ENCODE measurements at regions not wholly inside any gene's neighbourhood (a gene's known extent, or its start where the extent isn't known, plus 50 kb on each side); places are given as distances from the start of the nearest gene placed in this dataset.

DNA sequence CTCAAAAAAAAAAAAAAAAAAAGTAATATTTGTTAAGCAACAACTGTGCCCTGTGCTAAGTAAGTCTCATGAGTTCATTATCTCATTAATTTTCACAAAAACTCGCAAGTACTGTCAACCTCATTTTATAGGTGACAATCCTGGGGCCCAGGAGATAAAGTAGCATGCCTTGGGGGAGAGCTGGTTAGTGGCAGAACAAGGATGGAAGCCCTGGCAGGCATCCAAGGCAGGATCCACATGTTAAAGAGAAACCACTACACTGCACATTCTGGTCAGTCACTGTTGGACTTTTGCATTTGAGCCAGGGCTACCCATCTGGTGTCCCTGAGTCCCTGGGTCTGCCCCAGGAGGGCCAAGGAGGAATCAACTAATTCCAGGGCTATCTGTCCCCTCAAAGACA, 54.6 kb downstream of the ZFP36L2 start:
- DNase-seq (ENCODE audit: low spot score) = no peak

DNA sequence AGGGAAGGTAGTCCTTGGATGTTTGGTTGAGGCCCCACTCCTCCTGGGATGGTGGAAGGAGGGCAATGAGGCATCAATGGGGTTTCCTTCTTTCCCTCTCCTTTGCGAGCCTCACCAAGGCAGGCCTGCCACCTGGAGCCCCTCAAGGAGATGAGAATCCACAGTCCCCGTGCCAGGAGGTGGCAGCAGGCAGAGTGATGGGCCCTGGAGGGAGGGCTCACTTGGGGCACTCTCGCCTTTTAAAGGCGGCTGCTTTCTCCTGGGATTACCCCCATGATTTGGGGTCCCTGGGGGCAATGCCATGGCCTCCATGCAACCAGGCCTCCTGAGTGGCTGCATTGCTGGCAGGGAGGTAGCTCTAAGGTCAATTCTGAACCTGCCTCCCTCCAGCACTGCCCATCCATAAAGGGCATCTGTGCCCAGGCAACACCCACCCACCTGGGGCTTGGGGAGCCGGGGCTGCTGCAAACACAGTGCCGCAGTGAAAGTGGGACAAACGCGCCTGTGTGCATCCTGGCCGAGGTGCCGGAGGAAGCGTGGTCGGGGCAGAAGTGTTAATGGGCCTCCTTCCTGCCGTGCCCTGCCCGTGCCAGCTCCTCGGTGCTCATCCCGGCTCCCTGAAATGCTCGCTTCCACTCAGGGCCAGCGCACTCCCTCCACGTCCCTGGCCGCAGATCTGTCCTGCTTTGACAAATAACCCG, 55.9 kb downstream of the ZFP36L2 start:
- DNase-seq (ENCODE audit: low spot score) = no peak

DNA sequence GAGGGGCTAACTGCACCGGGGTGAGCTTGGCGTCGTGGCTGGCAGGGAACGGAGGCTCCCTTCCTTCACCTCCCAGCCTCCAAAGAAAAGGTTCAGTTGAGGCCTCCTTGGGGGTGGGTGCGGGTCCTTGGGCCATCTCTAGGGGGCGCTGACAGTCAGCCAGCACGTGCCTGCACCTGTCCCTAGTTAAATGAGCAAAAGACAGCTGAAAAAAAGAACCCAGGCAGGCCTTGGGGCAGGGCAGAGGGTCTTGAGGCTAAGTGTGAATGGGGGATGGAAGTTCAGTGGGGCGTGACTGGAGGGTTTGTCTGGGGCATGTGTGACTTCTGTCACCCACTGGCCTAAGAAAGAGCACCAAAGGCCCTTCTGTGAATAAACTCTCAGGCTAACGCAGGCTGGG, 56.4 kb downstream of the ZFP36L2 start:
- peak; percentile 64 for DNase-seq (ENCODE audit: low spot score)

DNA sequence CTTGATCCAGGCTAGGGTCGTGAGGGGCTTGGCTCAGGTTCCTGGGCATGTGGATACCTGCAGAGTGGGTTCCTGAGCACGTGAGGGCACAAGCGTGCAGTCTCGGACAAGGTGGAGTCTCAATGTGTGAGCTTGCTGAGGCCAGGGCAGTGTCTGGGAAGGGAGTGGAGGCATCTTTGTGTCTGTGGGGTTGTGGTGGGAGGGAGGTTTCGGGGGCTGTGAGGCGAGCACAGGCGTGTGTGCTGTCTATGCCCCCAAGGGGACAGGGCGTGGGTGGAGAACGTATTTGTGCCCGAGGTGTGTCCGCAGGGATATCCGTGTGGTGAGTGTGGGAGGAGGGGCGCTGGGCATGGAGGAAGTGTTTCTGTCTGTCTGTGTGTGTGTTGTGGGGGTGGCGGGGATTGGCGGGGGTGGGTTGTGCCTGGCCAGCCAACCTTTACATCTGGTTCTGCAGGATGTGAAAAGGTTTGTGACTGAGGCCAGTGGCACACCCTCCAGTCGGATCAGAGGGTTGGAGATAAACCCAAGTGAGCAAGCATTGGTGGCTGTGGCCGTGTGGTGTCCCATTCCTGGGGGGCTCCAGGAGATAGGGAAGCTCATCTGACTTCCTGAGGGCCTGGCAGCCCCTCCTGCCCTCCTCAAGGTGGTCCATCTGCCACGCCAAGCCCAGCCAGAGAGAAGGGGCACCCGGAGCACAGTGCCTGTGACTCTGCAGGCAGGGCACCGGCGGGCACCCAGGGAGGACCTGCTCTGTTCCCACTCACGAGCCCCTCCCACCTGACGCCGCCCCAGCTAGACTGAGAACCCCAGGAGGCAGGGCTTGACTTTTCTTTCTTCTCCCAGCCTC, 57.1 kb downstream of the ZFP36L2 start:
- no peak for DNase-seq (ENCODE audit: low spot score)

DNA sequence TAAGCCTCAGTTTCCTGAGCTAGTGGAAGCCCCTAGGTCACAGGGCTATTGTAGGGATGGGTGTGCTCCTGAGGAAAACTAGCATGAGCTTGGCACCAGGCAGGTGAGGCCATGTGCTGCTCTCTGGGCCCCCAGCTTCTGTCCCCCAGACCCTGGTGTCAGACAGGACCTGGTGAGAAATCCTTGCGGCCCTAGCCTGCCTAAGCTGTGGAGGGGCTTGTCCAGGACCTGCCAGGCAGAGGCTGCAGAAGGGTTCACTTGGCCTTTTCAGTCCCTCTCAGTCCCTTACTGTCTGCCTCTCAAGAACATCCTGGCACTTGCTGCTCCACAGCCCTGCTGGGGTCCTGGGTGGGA, 58.4 kb downstream of the ZFP36L2 start:
- no peak for DNase-seq (ENCODE audit: low spot score)

DNA sequence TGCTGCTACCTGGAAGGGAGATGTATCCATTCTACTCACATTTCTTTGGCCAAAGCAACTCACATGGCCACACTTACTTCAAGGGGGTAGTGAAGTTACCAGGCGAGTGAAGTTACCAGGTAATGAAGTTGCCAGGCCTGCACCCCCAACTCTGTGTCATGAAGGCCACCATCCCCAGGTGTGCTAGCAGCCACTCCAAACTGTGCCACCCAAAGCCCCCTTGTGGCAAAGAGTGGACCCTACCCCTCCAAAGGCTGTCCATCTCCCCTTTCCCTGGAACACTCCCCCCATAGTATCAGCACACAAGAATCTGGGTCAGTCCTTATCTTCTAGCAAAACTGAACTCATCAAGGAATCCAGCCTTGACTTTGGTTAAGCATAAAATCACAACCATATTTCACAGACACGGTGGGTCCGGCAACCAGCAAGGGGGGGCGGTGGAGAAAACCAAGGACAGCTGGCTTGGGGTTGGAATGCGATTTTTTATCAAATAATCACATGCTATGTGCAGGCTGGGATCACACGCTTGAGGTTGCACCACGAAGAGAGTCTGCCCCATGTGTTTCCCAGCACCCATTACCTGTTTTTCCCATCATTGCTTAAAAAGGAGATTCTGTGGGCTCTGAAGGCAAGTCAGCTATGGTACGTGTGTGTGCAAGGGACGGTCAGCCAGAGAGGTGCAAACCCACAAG, 60.9 kb downstream of the ZFP36L2 start:
- peak; percentile 22 for DNase-seq (ENCODE audit: low spot score)

DNA sequence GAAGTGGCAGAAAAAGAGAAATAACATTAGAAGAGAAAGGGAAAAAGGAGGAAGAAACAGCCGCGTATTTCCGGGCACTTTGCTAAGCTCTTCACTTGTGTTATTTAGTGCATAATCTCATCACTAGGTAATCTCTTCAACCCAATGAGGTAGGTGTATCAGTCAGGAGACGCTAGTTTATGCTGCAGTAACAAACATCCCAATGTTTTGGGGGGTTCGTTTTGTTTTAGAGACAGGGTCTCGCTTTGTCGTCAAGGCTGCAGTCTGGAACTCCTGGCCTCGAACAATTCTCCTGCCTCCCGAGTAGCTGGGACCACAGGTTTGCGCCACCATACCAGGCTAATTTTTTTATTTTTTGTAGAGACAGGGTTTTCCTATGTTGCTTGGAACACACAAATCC, 61.7 kb downstream of the ZFP36L2 start:
- no peak for DNase-seq (ENCODE audit: low spot score)

DNA sequence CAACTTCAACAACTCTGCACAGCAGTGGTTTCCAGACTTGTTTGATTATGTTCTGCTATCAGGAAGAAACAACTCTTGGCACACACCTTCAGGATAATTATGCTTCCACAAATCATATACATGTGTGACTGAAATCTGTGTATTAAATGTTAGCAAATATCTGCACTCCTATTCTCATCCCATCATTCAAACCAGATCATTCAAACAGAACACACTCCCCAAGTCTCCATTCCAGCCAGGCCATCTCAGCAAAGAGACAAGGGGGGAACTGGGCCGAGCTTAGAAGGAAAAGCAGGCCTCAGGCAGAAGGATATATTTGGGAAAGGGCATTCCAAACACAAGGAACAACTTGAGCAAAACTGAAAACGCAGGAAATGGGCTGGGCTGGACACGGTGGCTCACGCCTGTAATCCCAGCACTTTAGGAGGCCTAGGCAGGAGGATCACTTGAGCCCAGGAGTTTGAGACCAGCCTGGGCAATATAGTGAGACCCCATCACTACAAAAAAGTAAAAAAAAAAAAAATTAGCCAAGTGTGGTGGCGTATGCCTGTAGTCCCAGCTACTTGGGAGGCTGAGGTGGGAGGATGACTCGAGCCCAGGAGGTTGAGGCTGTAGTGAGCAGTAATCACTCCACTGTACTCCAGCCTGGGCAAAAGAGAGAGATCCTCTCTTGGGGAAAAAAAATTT, 62.7 kb downstream of the ZFP36L2 start:
- no peak for DNase-seq (ENCODE audit: low spot score)

DNA sequence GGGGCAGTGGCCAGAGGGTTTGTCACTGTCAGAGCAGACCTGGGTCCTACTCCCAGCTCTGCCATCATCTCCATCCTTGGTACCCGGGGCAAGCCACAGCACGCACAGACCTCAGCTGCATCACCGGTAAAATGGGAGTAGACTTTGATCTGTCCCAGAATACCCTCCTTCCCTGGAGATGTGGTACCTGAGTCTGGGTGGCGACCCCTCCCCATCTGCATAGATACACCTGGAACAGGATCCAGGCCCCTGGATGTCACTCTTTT, 64.0 kb downstream of the ZFP36L2 start:
- DNase-seq (ENCODE audit: low spot score) = no peak

DNA sequence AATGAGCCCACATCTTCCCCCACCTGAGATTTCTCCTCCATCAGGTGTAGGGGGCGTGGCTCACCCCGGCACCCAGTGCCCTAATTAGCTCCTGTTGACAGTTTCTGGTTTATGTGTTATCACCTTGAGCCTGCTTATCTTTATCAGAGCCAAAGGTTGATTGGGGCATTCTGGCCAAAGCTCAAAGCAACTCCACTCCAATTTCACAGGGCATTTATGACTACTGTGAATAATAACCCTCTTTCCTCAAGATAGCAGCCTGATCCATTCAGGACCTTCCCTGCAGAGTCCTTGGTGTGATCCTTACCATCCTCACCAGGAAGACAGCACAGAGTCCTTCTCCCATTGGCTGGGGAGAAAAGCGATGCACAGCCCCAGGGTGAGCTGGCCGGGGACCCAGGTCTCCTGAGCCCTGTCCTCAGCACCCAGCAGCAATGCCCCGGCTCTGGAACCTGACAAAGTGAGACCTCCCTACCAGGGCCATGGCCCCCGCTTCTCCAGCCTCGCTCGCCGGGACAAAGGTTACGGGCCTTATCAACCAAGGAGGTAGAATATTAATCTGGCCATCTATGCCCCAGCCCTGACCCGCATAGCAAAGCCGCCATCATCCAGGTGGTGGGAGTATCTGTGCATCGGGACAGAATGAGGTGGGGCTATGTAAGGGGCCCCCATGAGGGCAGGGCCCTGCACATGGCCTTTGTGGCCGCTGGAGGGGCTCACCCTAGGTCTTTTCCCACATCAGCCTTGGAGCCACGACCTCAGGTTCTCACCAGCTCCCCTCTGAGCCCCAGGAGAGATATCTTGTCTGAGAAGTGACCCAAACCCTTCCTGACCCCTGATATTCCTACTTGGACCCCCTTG, 64.5 kb downstream of the ZFP36L2 start:
- DNase-seq (ENCODE audit: low spot score) = no peak

DNA sequence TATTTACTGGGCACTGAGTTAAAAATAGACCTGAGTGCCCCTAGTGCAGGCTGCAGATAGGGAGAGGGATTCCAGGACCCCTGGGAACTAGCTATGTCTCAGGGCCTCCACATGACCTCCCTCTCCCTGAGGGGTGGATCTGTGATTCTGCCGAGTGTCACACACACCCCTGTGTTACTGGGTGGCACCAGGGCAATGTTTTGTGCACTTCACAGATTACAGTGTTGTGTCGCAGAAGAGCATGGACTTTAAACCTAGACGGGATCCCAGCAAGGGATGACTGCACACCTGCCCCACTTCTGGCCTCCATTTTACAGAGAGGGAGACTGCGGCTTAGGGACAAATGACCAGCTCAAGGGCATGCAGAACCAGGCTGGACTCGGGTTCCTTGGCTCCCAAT, 65.6 kb downstream of the ZFP36L2 start:
- DNase-seq (ENCODE audit: low spot score) = no peak

DNA sequence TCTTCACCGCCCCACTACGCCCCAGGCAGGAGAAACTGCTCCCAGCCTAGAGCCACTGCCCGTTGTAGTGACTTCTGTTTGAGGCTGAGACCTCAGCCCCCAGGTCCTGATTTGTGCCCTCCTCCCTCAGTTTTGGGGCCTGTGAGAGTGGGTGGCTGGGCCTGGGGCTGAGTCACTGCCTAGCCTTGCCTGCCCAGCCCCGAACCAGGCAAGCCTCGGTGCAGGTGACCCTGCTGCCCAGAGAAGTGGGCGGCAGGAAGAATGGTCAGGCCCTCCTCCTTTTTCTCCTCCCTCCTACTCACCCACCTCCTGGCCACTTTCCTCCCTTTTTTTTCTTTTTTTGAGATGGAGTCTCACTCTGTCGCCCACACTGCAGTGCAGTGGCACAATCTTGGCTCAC, 66.6 kb downstream of the ZFP36L2 start:
- DNase-seq (ENCODE audit: low spot score) = no peak

DNA sequence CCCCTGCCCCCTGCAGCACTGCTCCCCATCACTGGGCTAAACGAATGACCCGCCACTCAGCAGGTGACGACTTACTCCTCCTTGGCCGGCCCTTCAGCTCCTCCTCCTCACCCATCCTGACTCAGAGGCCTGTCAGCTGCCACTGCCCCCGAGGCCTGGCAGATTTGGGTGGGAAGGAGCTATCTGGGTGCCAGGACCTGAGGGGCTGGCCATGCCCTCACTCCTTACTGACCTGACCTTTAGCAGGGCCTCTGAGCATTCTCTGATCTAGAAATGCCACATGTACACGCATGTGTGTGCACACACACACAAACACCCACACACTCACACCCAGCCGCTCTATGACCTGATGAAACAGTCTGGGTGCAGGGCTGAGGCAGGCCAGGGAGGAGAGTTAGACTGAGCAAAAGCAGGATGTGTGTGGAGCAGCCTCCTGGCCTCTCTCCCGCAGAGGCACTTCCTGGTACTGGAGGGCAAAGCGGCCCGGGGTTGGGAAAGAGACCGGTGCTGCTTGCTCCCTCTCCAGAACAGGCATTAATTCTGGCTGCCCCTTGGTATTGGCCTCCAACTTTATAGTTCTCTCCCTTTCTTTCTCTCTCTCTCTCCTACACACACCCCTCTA, 68.0 kb downstream of the ZFP36L2 start:
- no peak for DNase-seq (ENCODE audit: low spot score)

DNA sequence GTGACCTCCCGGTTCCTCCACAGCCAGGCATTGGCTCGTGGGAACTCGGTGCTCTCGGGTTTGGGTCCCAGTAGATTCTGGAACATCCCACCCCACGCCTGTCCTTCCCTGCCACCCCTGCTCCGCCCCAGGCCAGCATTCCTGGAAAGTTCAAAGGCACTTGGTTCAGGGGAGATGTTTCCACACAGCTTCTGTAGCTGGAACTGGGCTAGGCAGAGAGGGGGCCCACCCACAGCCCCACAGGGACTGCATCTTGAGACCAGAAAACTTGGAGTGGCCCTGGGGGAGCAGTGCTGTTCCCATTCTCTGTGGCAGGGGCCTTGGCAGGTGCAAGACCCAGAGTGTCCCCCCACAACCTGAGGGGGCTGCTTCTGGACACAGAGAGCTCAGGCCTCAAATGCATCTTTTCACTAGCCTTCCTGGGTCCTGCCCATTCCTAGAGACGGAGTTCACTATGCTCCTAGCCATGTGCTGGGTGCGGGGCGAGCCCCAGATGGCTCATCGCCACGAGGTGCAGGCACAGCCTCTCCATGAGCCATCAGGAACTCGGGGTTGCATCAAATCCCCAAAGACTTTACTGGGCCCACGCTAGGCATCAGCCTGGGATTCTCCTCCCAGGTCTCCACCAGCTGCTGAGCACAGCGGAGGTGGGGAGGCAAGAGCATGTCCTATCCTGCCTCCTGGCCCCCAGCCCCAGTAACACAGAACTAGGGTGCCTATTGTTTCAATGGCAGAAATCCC, 68.7 kb downstream of the ZFP36L2 start:
- DNase-seq (ENCODE audit: low spot score) = no peak

DNA sequence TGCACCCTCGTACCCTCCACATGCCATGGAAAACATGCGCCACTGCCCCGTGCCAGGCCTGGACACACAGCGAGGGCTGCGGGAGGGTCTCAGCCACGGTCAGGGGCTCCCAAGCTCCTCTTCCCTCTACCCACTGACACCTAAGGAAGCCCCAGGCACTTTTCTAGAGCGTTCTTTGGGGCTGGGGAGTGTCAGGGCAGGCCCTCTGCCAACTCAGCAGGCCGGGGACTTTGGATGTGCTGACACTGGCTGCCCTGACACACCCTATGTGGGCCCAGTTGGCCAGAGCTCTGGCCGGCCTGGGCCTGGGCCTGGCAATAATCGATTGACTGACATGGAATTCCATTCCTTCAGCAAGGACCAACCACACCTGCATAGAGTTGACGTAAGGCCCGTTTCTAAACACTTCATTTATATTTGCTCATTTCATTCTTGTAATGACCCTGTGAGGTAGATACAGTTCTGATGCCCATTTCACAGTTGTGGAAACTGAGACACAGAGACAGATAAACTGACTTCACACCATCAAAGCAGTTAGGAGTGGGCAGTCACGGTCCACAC, 70.5 kb downstream of the ZFP36L2 start:
- no peak for DNase-seq (ENCODE audit: low spot score)

DNA sequence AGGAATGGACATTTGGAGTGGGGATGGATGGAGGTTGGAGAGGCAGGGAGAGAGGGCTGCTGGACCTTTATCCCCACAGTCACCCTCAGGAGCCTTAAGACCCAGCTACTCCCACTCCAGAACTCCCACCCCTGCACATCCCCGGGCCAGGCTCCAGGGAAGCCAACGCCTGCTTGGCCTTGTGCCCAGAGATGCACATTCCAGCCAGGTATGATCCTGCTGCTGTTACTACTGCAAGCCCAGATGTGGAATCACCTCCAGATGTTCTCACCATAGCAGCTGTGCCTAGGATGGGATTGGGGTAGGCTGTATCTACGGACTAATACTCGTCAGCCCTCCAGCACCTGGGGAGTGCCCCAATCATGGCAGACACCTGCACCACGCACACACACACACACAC, 71.7 kb downstream of the ZFP36L2 start:
- no peak for DNase-seq (ENCODE audit: low spot score)

DNA sequence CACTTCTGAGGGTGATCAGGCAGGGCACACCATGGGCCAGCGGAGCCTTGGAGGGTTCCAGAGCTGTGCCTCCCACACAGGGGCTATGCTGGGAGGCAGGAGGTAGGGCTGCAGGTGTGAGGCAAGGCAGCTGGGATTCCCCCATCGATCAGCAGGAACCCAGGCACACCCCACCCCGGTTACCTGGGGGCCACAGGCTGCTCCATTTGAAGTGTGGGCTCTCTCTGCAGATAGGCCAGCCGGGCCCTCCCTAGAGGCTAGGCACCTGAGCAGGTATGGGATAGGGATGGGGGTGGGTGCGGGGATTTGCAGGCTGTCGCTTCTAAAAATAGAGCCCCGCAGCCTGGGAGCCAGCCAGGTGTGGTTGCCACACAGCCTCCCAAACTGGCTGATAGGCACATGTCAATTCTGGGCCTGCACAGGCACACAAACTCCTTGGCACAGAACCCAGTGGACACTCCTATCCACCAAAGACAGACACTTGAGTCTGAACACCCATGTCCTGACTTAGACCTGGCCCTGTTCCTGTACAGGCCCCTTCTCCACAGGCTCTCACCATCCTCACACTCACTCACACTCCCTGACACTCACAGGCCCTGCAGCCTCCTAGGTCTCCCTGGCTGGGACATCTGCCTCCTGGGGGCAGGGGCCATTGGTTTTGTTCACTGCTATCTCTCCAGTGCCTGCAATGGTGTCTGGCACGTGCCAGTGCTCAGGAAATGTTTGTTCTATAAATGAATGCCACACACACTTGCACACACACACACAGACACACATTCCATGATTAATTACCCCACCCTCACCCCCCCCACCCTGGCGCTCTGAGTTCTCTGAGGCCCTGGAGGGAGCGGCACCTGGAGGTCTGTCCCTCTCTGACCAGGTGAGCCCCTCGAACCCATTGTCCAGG, 73.4 kb downstream of the ZFP36L2 start:
- DNase-seq (ENCODE audit: low spot score) = no peak

DNA sequence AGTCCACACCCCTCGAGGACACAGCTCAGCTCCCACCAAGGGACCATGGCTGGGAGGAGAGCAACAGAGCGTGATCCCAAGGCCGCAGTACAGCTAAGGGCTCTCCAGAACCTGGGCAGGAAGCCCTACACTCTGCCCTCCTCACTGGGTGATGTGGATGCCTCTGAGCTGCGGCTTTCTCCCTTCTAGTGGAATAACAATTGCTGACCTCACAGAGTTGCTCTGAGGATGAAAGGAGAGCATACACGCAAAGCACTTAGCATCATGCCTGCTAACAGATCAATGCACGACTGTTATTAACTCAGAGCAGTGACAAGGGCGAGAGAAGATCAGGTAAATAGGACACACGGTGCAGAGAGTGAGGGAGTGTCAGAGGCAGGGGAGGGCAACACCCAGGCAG, 74.2 kb downstream of the ZFP36L2 start:
- DNase-seq (ENCODE audit: low spot score) = no peak

DNA sequence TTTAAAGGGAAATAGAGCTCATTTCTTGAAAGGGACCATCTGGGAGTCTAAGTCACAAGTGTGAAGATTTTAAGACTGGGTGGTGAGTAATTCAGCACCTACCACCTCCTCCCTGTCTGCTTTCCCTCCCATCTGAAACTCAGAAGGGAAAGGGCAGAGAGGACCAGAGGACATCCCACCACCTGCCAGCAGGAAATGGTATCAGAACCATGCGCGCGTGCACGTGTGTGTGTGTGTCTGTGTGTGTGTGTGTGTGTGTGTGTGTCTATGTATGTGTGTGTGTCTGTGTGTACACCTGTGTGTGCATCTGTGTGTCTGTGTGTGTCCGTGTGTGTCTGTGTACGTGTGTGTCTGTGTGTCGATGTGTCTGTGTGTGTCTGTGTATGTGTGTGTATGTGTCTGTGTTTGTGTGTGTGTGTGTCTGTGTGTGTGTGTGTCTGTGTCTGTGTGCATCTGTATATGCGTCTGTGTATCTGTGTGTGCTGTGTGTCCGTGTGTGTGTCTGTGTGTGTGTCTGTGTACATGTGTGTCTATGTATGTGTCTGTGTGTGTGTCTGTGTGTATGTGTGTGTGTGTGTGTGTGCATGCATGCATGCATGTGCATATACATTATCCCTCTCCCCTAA, 76.8 kb downstream of the ZFP36L2 start:
- DNase-seq (ENCODE audit: low spot score) = no peak

Data from NAMALWA (cell line).